Osteoblast (primary cell): ENCODE measurements at regions not wholly inside any gene's neighbourhood (a gene's known extent, or its start where the extent isn't known, plus 50 kb on each side); places are given as distances from the start of the nearest gene placed in this dataset.

Experiments used
- DNase-seq: peaks from one replicate; pipeline ENCODE4 v3.0.0; 2011; ENCODE audit warnings: low spot score, mixed read lengths; ENCODE audit not compliant: insufficient read length; ENCODE audit errors: missing footprints
- H2AFZ ChIP-seq: 2 replicates; pipeline ENCODE4 v1.6.0; 2011; ENCODE audit warnings: mild to moderate bottlenecking, low read length
- H3K27ac ChIP-seq: 2 replicates; pipeline ENCODE4 v1.5.1; 2011; ENCODE audit warnings: mild to moderate bottlenecking, low read depth, low read length, moderate library complexity
- H3K27me3 ChIP-seq: 2 replicates; pipeline ENCODE4 v1.6.0; 2012; ENCODE audit warnings: mild to moderate bottlenecking, control low read depth, inconsistent platforms, low read length, moderate library complexity; ENCODE audit not compliant: insufficient read depth
- H3K36me3 ChIP-seq: 2 replicates; pipeline ENCODE4 v1.5.1; 2011; ENCODE audit warnings: mild to moderate bottlenecking, low read length, control low read depth, moderate library complexity; ENCODE audit not compliant: insufficient read depth
- H3K4me1 ChIP-seq: 2 replicates; pipeline ENCODE4 v1.5.1; 2011; ENCODE audit warnings: mild to moderate bottlenecking, low read length, control low read depth, moderate library complexity; ENCODE audit not compliant: insufficient read depth
- H3K4me2 ChIP-seq: 2 replicates; pipeline ENCODE4 v1.6.0; 2011; ENCODE audit warnings: mild to moderate bottlenecking, low read length; ENCODE audit not compliant: insufficient read depth
- H3K4me3 ChIP-seq: fragments of 200-600 bp; sonication (generic); 3 replicates; pipeline ENCODE4 v1.5.1; 2012; ENCODE audit warnings: mild to moderate bottlenecking, low read length, inconsistent platforms; ENCODE audit not compliant: insufficient read depth
- H3K79me2 ChIP-seq: 2 replicates; pipeline ENCODE4 v1.6.0; 2012; ENCODE audit warnings: mild to moderate bottlenecking, low read length, control low read depth, inconsistent platforms; ENCODE audit not compliant: insufficient read depth
- H3K9me3 ChIP-seq: 2 replicates; pipeline ENCODE4 v1.5.1; 2011; ENCODE audit warnings: low read depth, low read length, control low read depth
- H4K20me1 ChIP-seq: 2 replicates; pipeline ENCODE4 v1.6.0; 2012; ENCODE audit warnings: mild to moderate bottlenecking, low read length, control low read depth; ENCODE audit not compliant: insufficient read depth
- TF ChIP-seq, protein P1 (sequence below): IDR thresholded peaks from 2 replicates; pipeline ENCODE4 v1.5.1; 2011; ENCODE audit warnings: mild to moderate bottlenecking, low read depth, low read length, moderate library complexity; ENCODE audit errors: extremely low read depth

DNA sequence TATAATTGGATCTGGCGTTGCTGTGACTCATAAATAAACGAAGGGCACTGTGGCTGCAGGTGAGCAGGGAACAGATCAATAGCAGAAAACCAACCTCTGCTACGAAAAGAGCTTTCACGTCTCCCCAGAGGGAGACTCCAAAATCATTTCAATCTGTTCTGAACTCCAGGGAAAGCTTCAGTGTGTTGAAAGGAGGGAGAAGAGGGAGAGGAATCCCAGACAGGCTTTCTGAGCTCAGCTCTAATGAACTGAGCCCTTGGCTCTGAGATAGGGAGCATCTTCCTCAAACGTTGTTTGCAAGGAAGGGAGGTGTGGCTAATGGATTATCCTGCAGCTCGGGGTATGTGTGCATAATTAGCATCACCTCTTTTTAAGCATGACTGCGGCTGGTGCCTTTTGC is 288.0 kb upstream of the IRX4 start:
- Histone ChIP-seq H3K9me3 (no peaks in the 10 kb centered on the region), H3K36me3 (no peaks in the 10 kb centered on the region), H4K20me1 (no peaks in the 10 kb centered on the region), H3K79me2 (no peaks in the 10 kb centered on the region), H3K27ac (no peak overlapping the region), H3K4me3 (no peak overlapping the region), H2AFZ (no peak overlapping the region), H3K4me1 (no peaks in the 10 kb centered on the region), H3K4me2 (no peak overlapping the region), H3K27me3 (no peaks in the 10 kb centered on the region)
- DNase-seq, result no peak
- TF ChIP-seq, protein P1, sequence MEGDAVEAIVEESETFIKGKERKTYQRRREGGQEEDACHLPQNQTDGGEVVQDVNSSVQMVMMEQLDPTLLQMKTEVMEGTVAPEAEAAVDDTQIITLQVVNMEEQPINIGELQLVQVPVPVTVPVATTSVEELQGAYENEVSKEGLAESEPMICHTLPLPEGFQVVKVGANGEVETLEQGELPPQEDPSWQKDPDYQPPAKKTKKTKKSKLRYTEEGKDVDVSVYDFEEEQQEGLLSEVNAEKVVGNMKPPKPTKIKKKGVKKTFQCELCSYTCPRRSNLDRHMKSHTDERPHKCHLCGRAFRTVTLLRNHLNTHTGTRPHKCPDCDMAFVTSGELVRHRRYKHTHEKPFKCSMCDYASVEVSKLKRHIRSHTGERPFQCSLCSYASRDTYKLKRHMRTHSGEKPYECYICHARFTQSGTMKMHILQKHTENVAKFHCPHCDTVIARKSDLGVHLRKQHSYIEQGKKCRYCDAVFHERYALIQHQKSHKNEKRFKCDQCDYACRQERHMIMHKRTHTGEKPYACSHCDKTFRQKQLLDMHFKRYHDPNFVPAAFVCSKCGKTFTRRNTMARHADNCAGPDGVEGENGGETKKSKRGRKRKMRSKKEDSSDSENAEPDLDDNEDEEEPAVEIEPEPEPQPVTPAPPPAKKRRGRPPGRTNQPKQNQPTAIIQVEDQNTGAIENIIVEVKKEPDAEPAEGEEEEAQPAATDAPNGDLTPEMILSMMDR, result no peak

DNA sequence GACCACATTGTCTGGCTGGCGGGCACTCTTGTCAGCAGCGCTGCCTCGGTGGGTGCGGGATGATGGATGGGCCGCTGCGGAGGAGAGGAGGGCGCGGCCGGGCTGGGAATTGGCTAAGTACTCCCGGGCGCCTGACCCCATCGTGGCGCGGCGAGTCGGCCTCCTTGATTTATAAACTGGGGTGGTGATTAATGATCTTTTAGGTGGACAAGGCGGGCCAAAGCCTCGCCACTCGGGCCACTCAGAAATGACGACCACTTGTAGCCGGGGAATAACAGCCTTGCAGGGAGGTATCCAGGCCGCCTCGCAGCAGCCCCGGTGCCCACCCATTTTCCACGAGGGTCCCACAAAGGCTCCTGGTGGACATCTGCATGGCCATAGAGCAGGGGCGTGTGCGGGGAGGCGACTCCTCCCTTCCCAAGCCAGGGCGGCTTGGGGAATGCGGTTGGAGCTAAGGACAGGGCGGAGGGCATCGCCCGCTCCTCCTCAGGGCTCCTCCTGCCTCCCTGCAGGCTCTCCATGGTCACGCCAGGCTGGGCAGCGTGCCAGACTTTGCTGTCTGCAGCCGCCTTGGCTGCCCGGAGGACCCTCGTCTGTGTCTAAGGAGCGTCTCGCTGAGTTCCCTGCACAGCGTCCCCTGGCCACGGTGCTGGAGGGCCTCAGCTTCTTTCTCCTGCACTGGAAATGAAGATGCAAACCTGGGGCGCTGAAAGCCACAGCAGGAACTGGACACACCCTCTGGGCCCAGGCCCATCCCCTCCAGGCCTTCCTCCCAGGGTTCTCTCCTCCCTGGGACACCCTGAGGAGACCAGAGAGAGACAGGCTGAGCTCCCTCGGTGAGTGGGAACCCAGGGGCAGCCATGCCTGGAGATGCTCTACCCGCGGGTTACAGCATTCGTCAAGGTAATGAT is 287.4 kb upstream of the IRX4 start:
- H3K36me3 ChIP-seq, result no peaks in the 10 kb centered on the region
- H2AFZ ChIP-seq, result no peak overlapping the region
- DNase-seq, result peak; percentile 6
- H3K79me2 ChIP-seq, result no peaks in the 10 kb centered on the region
- H3K4me3 ChIP-seq, result no peak overlapping the region
- no peaks in the 10 kb centered on the region for H3K27me3 ChIP-seq
- no peak overlapping the region for H3K4me2 ChIP-seq
- TF ChIP-seq, protein P1, result no peak
- no peaks in the 10 kb centered on the region for H4K20me1 ChIP-seq
- no peak overlapping the region for H3K27ac ChIP-seq
- H3K9me3 ChIP-seq, result no peaks in the 10 kb centered on the region
- H3K4me1 ChIP-seq, result no peaks in the 10 kb centered on the region

DNA sequence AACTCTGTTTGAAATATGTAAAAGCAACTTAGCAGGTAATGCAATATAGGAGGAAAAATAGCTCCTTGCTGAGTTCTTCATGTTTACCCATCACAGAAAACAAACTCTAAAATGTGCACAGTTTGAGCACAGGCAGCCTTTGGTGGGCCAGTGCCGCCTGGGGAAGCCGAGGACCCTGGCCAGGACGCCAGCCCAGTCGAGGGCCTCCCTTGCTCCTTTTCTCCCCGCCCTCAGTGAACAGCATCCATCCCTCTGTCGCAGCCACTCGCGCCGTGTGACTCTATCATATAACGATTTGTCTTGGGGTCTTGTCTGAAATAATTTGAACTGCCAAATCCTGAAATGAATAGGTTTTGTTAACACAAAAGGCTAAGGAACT is 286.7 kb upstream of the IRX4 start:
- Histone ChIP-seq H3K79me2 (no peaks in the 10 kb centered on the region), H3K27ac (no peak overlapping the region), H4K20me1 (no peaks in the 10 kb centered on the region), H3K4me1 (no peaks in the 10 kb centered on the region), H3K4me3 (no peak overlapping the region), H2AFZ (no peak overlapping the region), H3K9me3 (no peaks in the 10 kb centered on the region), H3K4me2 (no peak overlapping the region), H3K27me3 (no peaks in the 10 kb centered on the region), H3K36me3 (no peaks in the 10 kb centered on the region)
- DNase-seq, result peak; percentile 60
- TF ChIP-seq, protein P1, result no peak

DNA sequence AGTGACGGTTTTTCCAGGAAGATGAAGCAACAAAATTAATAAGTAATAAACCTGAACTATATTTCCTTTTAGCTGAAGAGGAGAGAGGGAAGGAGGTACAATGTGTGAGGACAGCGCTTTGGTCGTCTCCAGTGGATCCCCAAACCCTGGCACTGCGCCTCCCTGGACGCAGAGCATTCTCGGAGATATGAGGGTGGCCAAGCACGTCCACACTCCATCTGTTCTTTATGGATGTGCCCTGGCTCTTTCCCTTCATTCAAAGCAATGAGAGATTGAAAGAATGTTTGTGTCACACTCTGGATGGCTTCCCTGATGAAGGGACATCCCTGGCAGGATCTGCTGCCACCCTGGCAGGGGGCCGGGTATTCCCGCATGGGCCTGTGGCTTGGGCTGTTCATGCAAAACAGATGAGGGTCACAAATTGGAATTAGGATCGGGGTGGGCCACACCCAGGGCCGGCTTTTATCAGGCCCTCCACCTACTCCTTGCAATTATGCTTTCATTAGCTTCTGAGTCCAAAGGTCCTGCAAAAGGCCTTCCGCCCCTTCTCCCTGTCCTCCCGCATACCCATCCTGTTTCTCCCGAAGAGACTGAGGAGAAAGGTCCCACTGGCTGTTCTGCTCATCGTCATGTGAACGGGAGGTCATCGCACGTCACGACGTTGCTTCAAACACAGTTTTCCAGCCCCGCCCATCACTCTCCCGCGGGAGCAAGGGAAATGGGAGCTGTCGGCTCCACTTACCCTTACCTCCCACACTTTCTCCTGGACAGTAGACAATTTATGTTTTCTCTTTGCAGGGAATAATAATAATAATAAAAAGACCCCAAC is 286.1 kb upstream of the IRX4 start:
- Histone ChIP-seq H4K20me1 (no peaks in the 10 kb centered on the region), H3K9me3 (no peaks in the 10 kb centered on the region), H3K4me2 (no peak overlapping the region), H3K4me3 (no peak overlapping the region), H3K4me1 (no peaks in the 10 kb centered on the region), H3K27ac (no peak overlapping the region), H2AFZ (no peak overlapping the region), H3K27me3 (no peaks in the 10 kb centered on the region), H3K36me3 (no peaks in the 10 kb centered on the region), H3K79me2 (no peaks in the 10 kb centered on the region)
- TF ChIP-seq, protein P1, result no peak
- DNase-seq, result no peak
